Posterior cingulate gyrus (tissue), 11 donors: ENCODE measurements at regions not wholly inside any gene's neighbourhood (a gene's known extent, or its start where the extent isn't known, plus 50 kb on each side); places are given as distances from the start of the nearest gene placed in this dataset.
"Not testable (repeated sequence)": the region's sequence is repeated elsewhere in the genome, so short reads cannot be mapped to it uniquely, and the experiment has no call there.

ENCODE experiments used
- DNase-seq, 10 donors: peaks; one replicate each; pipeline versions ENCODE4 v3.0.0 to v3.0.0-alpha.2; 2020 to 2021; ENCODE audit warnings: mixed read lengths in 3 of 10
- intact Hi-C: fragments of 100-400 bp; cut with DNase I; formaldehyde crosslinking; loops from one replicate; pipeline ENCODE4 v1.15.1; 2023

- no peak for DNase-seq
- intact Hi-C loops = no loop called here
These were observed 884.5 kb downstream of the TLE1 start for GRCh38 chr9:80804873-80805272.

DNA sequence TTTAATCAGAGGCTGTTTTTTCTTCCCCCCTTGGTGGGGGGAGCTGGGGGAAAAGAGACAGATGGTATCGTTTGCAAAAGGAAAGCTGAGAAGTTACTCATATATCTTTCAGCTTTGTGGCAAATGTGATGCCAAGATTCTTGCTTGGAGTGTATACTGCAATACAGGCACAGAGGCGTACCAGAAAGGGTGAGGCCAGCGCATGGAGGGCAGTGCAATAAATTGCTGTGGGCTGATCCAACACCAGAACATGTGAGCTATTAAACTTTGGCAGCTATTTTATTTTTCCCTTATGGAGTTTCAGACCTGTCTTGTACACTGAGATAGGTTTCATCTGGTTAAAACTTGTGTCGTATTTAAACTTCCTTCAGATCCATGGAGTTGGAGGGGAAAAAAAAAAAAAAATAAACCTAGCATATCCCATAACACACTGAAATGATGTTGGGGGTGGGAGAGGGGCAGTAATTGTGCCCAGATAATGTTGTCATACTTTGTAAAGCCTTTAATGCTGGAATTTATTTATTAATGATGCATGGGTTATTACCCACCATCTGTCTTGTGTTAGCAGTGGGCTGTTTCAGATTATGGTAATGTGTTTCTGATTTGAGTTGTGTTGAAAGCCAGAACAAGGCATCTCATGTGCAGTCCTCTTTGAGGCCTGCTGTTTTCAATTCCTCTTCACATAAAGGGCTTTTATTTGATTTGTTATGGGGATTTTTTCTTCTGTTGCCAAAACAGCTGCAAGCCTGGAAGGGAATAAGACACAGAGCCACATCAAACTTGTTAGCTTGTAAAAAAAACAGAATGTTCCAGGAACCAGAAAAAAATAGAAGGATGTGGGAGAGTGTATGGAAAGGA, 891.3 kb downstream of the TLE1 start:
- DNase-seq = peak in 8 of 10 donors; percentile 14 to 84 (median 40)
- intact Hi-C loops = no loop called here

DNA sequence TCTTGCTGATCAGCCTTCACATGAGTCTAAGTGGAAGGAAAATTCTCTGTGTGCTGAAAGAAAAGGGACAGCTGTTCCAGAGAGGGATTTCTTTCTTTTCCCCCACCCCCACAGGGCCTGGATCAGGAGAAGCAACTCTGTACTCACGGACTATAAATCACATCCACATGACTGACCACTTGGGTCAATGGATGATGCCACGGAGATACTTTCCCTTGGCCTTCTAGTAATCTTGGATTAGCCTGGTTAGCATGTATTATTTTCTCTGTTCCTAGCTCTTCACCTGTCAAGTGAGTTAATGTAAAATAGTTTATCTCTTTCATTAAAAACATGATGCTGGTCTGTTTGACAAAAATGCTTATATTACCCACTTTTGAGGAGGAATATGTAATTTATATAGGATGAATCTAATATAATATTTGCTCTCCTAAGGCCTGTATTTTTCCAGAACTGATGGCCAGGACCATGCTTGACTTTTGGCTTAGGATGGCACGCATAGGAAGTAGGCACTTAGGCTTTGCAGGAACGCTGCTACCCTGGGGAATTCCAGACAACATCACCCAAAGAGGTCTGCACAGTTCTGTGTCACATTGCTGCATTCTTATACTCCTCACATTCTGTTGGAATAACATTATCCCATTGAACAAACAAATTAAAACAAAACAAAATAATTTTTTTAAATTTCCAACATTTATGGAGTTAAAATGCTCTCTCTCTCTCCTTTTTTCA, 892.1 kb downstream of the TLE1 start:
- DNase-seq = no peak
- intact Hi-C loops = no loop called here

GRCh38 chr9:80796632-80797031, 892.7 kb downstream of the TLE1 start:
- DNase-seq = no peak
- intact Hi-C loops = no loop called here

GRCh38 chr9:80794197-80794596, 895.1 kb downstream of the TLE1 start:
- intact Hi-C loops = no loop called here

DNA sequence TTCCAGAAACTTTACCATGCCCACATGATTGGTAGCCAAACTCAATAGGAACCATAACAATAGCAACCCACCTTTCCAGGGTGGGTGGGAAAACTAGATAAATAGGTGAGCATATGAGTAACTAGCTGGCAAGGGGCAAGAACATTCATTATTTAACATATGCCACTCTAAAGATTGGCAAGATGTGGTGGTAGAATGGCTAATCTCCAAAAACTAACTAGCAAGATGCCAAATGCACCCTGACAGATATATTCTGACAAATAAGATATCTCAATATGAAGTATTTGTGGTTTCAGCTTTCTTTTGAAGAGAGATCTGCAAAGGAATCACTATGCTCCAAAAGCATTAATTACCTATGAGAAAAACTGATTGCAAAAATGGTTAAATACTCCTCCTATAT, 895.6 kb downstream of the TLE1 start:
- no peak for DNase-seq
- intact Hi-C loops = no loop called here

More at GRCh38 chr9:80794197-80794596, 895.1 kb downstream of the TLE1 start:
- no peak for DNase-seq

DNA sequence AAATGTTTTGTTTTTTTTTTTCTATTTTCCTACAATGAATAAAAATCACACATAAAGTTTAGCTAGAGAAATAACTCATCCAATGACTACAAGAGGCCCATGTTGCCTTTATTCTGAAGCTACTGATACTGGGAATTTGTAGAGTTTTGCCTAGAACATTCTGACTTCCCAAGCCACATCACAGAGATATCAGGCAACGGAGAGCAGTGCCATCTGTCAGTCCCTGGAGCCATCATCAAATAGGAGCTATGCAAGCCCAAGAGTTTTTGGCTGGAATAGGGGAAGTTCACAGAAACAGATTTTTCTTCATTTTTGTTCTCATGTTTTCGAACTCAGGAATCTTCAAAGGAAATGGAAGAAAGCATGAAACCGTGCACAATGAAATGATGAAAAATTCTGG, 896.6 kb downstream of the TLE1 start:
- intact Hi-C loops = no loop called here
- DNase-seq = no peak

DNA sequence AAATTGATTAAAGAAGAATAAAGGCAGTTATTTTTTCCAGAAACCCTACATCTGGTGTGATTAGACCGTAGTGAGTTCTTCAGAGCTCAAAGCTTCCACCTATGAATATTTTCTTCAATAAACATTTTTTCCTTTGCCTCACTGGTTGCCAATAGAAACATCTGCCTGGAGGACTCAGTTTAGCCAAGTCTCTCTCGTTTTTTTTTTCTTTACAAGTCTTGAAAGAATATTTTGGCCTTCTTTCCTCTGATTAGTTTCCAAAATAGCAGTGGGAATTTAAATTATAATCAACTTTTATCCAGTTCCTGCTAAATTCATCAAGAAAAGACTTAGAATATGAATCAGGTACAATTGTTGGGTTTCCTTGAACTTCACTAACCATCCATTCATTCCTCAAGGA, 897.5 kb downstream of the TLE1 start:
- intact Hi-C loops = no loop called here
- no peak for DNase-seq

DNA sequence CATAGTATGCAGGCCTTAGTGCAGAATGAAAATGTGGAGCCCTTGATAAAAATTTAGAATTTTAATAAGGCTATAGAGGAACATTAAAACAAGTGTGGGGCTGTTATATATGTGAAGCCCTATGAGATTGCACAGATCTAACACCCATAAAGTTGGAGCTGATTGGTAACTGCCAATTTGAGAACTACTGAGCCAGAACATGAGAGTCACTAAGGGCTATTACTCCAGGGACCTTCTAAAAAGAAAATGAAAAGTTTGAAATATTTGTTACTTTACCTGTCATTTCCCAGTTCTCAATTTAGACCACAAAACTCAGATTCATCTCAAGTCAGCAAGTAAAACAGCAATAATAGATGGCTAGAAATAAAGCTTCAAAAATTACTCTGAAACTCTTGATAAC, 898.6 kb downstream of the TLE1 start:
- DNase-seq = no peak
- intact Hi-C loops = no loop called here

- intact Hi-C loops = no loop called here
- no peak for DNase-seq
These were observed 899.5 kb downstream of the TLE1 start for GRCh38 chr9:80789831-80790230.

DNA sequence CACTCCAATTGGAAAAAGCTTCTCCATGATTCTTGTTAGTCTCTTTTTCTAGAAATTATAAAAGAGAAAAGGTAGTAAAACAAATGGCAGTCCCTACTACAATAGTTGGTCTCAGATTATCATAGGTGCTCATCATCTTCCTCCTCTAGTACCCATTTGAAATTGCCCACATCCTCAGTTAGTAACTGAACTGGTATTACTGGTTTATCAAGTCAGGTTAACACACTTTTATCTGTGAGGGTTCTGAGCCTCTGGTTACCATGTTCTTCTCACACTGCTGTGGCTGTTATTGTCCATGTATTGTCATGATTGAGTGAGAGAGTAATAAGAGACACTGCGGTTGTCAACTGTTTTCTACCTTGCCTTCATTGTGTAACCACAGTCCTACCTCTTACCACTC, 901.7 kb downstream of the TLE1 start:
- intact Hi-C loops = no loop called here
- DNase-seq = no peak

DNA sequence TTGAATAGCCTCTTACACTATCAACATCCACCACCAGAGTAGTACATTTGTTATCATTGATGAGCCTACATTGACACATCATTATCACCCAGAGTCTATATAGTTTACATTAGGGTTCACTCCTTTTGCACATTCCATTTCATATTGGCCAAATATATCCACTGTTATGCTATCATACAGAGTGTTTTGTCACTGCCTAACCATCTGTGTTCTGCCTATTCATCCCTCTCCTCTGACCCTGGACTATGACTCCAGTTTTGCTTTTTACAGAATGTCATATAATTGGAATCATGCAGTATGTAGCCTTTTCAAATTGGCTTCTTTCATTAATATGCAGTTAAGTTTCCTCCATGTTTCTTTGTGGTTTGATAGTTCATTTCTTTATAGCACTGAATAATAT, 904.7 kb downstream of the TLE1 start:
- DNase-seq = no peak
- intact Hi-C loops = no loop called here

DNA sequence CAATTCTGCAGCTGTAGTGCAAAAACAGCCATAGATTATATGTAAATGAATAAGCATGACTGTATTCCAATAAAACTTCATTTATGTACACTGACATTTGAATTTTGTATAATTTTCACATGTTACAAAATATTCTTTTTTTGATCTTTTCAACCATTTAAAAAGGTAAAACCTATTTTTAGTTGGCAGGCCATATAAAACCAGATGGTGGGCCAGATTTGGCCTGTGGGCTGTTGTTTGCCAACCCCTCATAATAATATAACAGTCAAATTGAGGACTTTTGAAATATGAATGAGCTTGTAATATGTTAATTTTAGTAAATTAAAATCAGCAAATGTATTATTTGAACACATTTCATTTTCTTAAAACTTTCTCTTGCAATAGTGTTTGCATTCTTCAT, 913.4 kb downstream of the TLE1 start:
- intact Hi-C loops = no loop called here
- DNase-seq = no peak

GRCh38 chr9:80775530-80775929, 913.8 kb downstream of the TLE1 start:
- no peak for DNase-seq
- intact Hi-C loops = no loop called here

- DNase-seq = no peak
- intact Hi-C loops = no loop called here
These were observed 917.6 kb downstream of the TLE1 start for GRCh38 chr9:80771555-80772347.

GRCh38 chr9:80763536-80763935, 925.8 kb downstream of the TLE1 start:
- no peak for DNase-seq
- intact Hi-C loops = no loop called here

DNA sequence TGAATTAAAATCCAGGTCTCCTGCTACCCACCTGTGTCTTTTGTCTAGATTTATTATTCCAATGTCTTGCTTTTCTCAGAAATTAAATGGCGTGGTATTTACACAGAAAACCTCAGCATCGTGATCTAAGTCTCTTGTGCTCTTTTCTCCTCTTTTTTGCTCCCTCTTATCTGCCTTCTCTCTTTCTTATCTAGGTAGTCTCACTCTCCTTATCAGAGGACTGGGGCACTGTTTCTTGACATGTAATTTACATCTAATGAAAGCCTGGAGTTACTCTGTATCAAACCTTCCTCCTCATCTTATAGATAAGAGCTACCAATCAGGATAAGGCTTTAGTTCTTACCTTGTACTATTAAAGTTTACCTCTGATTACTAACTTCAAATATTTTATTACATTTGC, 933.8 kb downstream of the TLE1 start:
- no peak for DNase-seq
- intact Hi-C loops = no loop called here

- DNase-seq, intact Hi-C loops: not testable (repeated sequence)
These were observed 942.3 kb downstream of the TLE1 start for GRCh38 chr9:80747056-80747455.

DNA sequence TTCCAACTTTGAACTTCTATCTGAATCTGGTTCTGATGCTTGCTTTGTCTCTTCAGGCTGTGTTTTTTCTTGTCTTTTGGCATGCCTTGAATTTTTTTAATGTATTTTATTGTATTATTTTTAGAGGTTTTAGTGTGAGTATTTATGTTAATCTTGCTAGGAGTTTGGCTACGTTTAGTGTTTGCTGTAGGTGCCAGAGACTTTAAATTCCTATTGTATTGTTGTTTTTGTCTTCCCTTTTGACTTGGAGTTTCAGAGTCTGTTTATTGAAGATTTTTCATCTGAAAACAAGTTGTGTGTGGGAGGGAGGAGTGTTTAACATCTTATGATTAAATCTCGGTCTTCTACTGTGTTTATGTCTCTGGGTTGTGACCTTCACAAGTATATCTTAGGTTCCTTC, 956.8 kb downstream of the TLE1 start:
- no peak for DNase-seq

DNA sequence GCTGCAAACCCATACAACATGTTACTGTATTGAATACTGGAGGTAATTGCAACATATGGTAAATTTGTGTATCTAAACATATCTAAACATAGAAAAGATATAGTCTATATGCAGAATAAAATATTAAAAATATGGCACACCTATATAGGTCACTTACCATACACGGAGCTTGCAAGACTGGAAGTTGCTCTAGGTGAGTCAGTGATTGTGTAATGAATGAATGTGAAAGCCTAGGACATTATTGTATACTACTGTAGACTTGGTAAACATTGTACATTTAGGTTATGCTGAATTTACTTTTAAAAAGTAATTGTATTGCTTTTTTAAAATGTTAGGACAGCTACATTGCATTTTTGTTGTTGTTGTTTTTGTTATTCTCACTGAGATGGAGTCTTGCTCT, 968.8 kb downstream of the TLE1 start:
- intact Hi-C loops = no loop called here
- DNase-seq = no peak

More for the DNA sequence above, 956.8 kb downstream of the TLE1 start:
- intact Hi-C loops = no loop called here

DNA sequence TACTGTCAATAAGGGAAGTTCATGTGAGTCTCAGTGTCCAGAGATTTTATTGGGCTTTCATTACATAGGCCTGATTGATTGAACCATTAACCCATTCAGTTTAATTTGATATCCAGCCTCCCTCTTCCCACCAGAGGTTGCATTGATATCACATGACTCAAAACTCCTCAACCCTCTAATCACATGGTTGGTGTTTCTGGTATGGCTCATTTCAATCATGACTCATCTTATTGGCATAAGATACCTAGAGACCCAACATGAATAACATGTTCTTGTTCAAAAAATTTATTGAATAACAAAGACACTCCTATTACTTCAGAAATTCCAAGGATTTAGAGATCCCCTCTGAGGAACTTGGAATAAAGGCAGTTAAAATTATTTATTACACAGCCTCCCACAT, 982.2 kb downstream of the TLE1 start:
- DNase-seq = no peak
- intact Hi-C loops = no loop called here
